GM23338 (cell line): ENCODE measurements at regions not wholly inside any gene's neighbourhood (a gene's known extent, or its start where the extent isn't known, plus 50 kb on each side); places are given as distances from the start of the nearest gene placed in this dataset.

Source experiments
- ATAC-seq: fragments of 200-7000 bp; cut with Tn5 transposase; 3 replicates; pipeline ENCODE4 v1.9.1; 2020
- DNase-seq: peaks from one replicate; pipeline ENCODE4 v3.0.0-alpha.2; 2015; ENCODE audit warnings: low spot score
- H2AFZ ChIP-seq: fragments of 200-600 bp; sonication (generic); 2 replicates; pipeline ENCODE4 v1.8.0; 2016; ENCODE audit warnings: antibody characterized with exemption, mild to moderate bottlenecking, moderate library complexity
- H3F3A ChIP-seq: fragments of 200-600 bp; sonication (generic); replicated peaks from 2 replicates; pipeline ENCODE4 v1.8.0; 2017; ENCODE audit warnings: antibody characterized with exemption, mixed run types, low read depth
- H3K27ac ChIP-seq: fragments of 200-600 bp; sonication (generic); 2 replicates; pipeline ENCODE4 v1.6.1; 2016; ENCODE audit warnings: low read depth
- H3K27me3 ChIP-seq: fragments of 200-600 bp; sonication (generic); 2 replicates; pipeline ENCODE4 v1.8.0; 2016; ENCODE audit warnings: mild to moderate bottlenecking, mixed run types, moderate library complexity; ENCODE audit not compliant: insufficient read depth
- H3K36me3 ChIP-seq: fragments of 200-600 bp; sonication (generic); 2 replicates; pipeline ENCODE4 v1.8.0; 2016; ENCODE audit warnings: mild to moderate bottlenecking; ENCODE audit not compliant: insufficient read depth
- H3K4me1 ChIP-seq: fragments of 200-600 bp; sonication (generic); 2 replicates; pipeline ENCODE4 v1.8.0; 2016; ENCODE audit warnings: mild to moderate bottlenecking, moderate library complexity; ENCODE audit not compliant: insufficient read depth
- H3K4me2 ChIP-seq: fragments of 200-600 bp; sonication (generic); 2 replicates; pipeline ENCODE4 v1.7.1; 2017; ENCODE audit warnings: mixed run types
- H3K4me3 ChIP-seq: fragments of 200-600 bp; sonication (generic); 2 replicates; pipeline ENCODE4 v1.6.1; 2016; ENCODE audit warnings: mixed run types
- H3K79me2 ChIP-seq: fragments of 200-600 bp; sonication (generic); replicated peaks from 2 replicates; pipeline ENCODE4 v1.8.0; 2017; ENCODE audit warnings: mild to moderate bottlenecking; ENCODE audit not compliant: insufficient read depth
- H3K9me2 ChIP-seq: fragments of 200-600 bp; sonication (generic); 2 replicates; pipeline ENCODE4 v1.8.0; 2017; ENCODE audit not compliant: insufficient read depth
- H4K20me1 ChIP-seq: fragments of 200-600 bp; sonication (generic); replicated peaks from 2 replicates; pipeline ENCODE4 v1.8.0; 2017; ENCODE audit warnings: mild to moderate bottlenecking; ENCODE audit not compliant: insufficient read depth
- H3K27ac Mint-ChIP-seq: 2 replicates; pipeline ENCODE4 v1.8.0; 2020; ENCODE audit warnings: inconsistent platforms, mild to moderate bottlenecking, moderate library complexity, mixed read lengths
- H3K27me3 Mint-ChIP-seq: 3 replicates; pipeline ENCODE4 v1.8.0; 2022; ENCODE audit warnings: low read depth, mild to moderate bottlenecking, moderate library complexity, mixed read lengths, inconsistent platforms; ENCODE audit not compliant: insufficient read depth, poor library complexity
- H3K36me3 Mint-ChIP-seq: 3 replicates; pipeline ENCODE4 v1.8.0; 2021; ENCODE audit warnings: low read depth, mild to moderate bottlenecking, inconsistent platforms, moderate library complexity, mixed read lengths
- H3K4me1 Mint-ChIP-seq: 3 replicates; pipeline ENCODE4 v1.8.0; 2020; ENCODE audit warnings: mild to moderate bottlenecking, inconsistent platforms, mixed read lengths
- H3K4me3 Mint-ChIP-seq: 3 replicates; pipeline ENCODE4 v1.8.0; 2021; ENCODE audit warnings: moderate library complexity, mild to moderate bottlenecking, inconsistent platforms, mixed read lengths
- H3K9me3 Mint-ChIP-seq: 3 replicates; pipeline ENCODE4 v1.8.0; 2020; ENCODE audit warnings: moderate library complexity, mild to moderate bottlenecking, inconsistent platforms, mixed read lengths
- CREB1 ChIP-seq: fragments of 250-450 bp; sonication (Bioruptor Pico); IDR thresholded peaks from 2 replicates; pipeline ENCODE4 v1.5.0; 2020; ENCODE audit warnings: low read depth, mild to moderate bottlenecking, moderate library complexity
- ETS1 ChIP-seq: IDR thresholded peaks from 2 replicates; pipeline ENCODE4 v1.6.1; 2016; ENCODE audit warnings: antibody characterized with exemption
- EZH2 ChIP-seq: fragments of 200-600 bp; sonication (generic); IDR thresholded peaks from one replicate; pipeline ENCODE4 v1.8.0; 2017; ENCODE audit warnings: antibody characterized with exemption, mild to moderate bottlenecking, low read depth; ENCODE audit not compliant: unreplicated experiment
- EZH2phosphoT487 ChIP-seq: fragments of 200-600 bp; sonication (generic); IDR thresholded peaks from one replicate; pipeline ENCODE4 v1.8.1; 2018; ENCODE audit warnings: antibody characterized with exemption; ENCODE audit not compliant: unreplicated experiment
- JUNB ChIP-seq: IDR thresholded peaks from one replicate; pipeline ENCODE4 v1.6.1; 2016; ENCODE audit warnings: antibody characterized with exemption; ENCODE audit not compliant: unreplicated experiment
- NANOG ChIP-seq: IDR thresholded peaks from 2 replicates; pipeline ENCODE4 v1.6.1; 2016; ENCODE audit warnings: antibody characterized with exemption, borderline replicate concordance
- POLR2AphosphoS5 ChIP-seq: IDR thresholded peaks from 2 replicates; pipeline ENCODE4 v1.6.1; 2016; ENCODE audit warnings: antibody characterized with exemption, low read depth
- STAT1 ChIP-seq: IDR thresholded peaks from one replicate; pipeline ENCODE4 v1.6.1; 2016; ENCODE audit warnings: antibody characterized with exemption; ENCODE audit not compliant: unreplicated experiment
- ZNF114 ChIP-seq: fragments of 250-450 bp; sonication (Bioruptor Pico); IDR thresholded peaks from 2 replicates; pipeline ENCODE4 v1.5.0; 2020; ENCODE audit warnings: mild to moderate bottlenecking, moderate library complexity
- ZNF331 ChIP-seq: fragments of 250-450 bp; sonication (Bioruptor Pico); IDR thresholded peaks from 2 replicates; pipeline ENCODE4 v1.5.0; 2020; ENCODE audit warnings: low read depth, mild to moderate bottlenecking, moderate library complexity
- ZNF462 ChIP-seq: fragments of 250-450 bp; sonication (Bioruptor Pico); IDR thresholded peaks from 2 replicates; pipeline ENCODE4 v1.5.0; 2020; ENCODE audit warnings: mild to moderate bottlenecking, moderate library complexity
- TF ChIP-seq, protein P1 (sequence below), 2 experiments: fragments of 200-600 bp in 1 of 2; sonication (generic) in 1 of 2; conservative IDR thresholded peaks; 2 replicates each; pipeline versions ENCODE4 v1.5.1 to v1.6.1; 2016 to 2017; ENCODE audit warnings: antibody characterized with exemption in 2 of 2, low read depth in 2 of 2, mild to moderate bottlenecking in 2 of 2, moderate library complexity in 1 of 2

DNA sequence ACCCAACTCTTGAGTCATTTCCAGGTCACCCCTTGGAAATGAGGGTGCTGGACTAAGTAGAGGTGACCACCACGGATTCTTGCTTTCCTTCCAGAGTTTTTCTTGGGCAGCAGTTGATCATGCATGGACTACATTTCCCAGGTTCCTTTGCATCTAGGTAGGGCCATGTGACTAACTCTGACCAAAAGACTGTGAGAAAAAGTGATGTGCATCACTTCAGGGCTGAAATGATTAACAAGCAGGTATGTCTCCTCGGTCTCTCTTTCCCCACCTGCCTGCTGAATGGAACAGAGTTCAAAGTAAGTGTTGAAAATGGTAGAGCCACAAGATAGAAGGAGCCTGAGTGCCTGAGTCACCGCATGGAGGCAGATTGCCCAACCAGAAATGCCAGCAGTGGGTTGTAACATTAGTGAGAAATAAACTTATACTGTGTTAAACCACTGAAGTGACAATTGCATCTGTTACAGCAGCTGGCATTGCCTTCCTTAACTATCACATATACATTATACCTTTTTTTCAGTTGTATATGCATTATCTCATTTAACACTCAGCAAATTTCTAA, 113.5 kb downstream of the MN1 start:
- peaks cover 1% of the 10 kb centered on the region for H3K27me3 Mint-ChIP-seq
- Histone ChIP-seq H3K9me2 (no peaks in the 10 kb centered on the region), H2AFZ (no peak overlapping the region), H3K4me1 (no peaks in the 10 kb centered on the region), H4K20me1 (peaks cover 21% of the 10 kb centered on the region), H3K27ac (no peak overlapping the region), H3F3A (peaks cover 17% of the 10 kb centered on the region; the same call in 1 of the 2 replicates), H3K79me2 (peaks cover 19% of the 10 kb centered on the region), H3K36me3 (peaks cover 5% of the 10 kb centered on the region), H3K4me3 (no peak overlapping the region), H3K4me2 (no peak overlapping the region), H3K27me3 (no peaks in the 10 kb centered on the region)
- H3K9me3 Mint-ChIP-seq = no peaks in the 10 kb centered on the region; the same call in 2 of the 3 replicates
- no peak overlapping the region for H3K4me3 Mint-ChIP-seq
- H3K36me3 Mint-ChIP-seq = peaks cover 50% of the 10 kb centered on the region
- peak; percentile 59 for DNase-seq
- H3K27ac Mint-ChIP-seq = no peak overlapping the region
- no peak for TF ChIP-seq ETS1
- peak; percentile 42; the same call in 2 of the 3 replicates for ATAC-seq
- H3K4me1 Mint-ChIP-seq = peaks cover 6% of the 10 kb centered on the region

DNA sequence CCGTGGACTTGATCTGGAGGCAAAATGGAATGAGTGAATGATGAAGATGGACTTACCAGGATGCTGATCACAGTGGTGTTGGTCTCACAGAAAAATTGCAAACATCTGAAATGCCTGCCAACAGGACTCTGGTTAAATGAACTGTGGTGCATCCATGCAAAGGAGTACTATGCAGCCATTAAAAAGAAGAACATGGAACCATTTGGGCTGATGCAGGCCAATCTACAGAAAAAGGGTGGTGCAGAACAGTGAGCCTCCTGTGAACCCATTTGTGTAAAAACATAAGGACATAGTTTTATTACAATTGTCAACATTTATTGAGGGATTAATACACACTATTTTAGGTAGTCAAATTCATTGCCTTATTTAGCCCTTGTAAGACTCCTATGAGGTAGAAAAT, 111.9 kb downstream of the MN1 start:
- H3K9me3 Mint-ChIP-seq = no peaks in the 10 kb centered on the region; the same call in 2 of the 3 replicates
- H3K4me3 Mint-ChIP-seq = no peak overlapping the region
- Histone ChIP-seq H4K20me1 (peaks cover 27% of the 10 kb centered on the region), H3K27me3 (no peaks in the 10 kb centered on the region), H3K27ac (no peak overlapping the region), H3K4me3 (no peak overlapping the region), H3K4me2 (no peak overlapping the region), H3K9me2 (no peaks in the 10 kb centered on the region), H3K36me3 (peaks cover 8% of the 10 kb centered on the region), H3F3A (peaks cover 17% of the 10 kb centered on the region; the same call in 1 of the 2 replicates), H2AFZ (no peak overlapping the region), H3K4me1 (no peaks in the 10 kb centered on the region), H3K79me2 (peaks cover 20% of the 10 kb centered on the region)
- H3K27ac Mint-ChIP-seq = no peak overlapping the region
- peaks cover 4% of the 10 kb centered on the region for H3K27me3 Mint-ChIP-seq
- ATAC-seq (no peak), DNase-seq (no peak)
- H3K4me1 Mint-ChIP-seq = peaks cover 3% of the 10 kb centered on the region; the same call in 1 of the 3 replicates
- peaks cover 64% of the 10 kb centered on the region for H3K36me3 Mint-ChIP-seq
- no peak for TF ChIP-seq STAT1
- TF ChIP-seq ETS1 = no peak
- TF ChIP-seq, protein P1, sequence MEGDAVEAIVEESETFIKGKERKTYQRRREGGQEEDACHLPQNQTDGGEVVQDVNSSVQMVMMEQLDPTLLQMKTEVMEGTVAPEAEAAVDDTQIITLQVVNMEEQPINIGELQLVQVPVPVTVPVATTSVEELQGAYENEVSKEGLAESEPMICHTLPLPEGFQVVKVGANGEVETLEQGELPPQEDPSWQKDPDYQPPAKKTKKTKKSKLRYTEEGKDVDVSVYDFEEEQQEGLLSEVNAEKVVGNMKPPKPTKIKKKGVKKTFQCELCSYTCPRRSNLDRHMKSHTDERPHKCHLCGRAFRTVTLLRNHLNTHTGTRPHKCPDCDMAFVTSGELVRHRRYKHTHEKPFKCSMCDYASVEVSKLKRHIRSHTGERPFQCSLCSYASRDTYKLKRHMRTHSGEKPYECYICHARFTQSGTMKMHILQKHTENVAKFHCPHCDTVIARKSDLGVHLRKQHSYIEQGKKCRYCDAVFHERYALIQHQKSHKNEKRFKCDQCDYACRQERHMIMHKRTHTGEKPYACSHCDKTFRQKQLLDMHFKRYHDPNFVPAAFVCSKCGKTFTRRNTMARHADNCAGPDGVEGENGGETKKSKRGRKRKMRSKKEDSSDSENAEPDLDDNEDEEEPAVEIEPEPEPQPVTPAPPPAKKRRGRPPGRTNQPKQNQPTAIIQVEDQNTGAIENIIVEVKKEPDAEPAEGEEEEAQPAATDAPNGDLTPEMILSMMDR (conservative IDR thresholded peaks at IDR 0.05; ENCODE audit: low read depth in 2 of 2) = no peak
- TF ChIP-seq CREB1 = no peak
- no peak for TF ChIP-seq ZNF114 (CRISPR knock-in tag)
- no peak for TF ChIP-seq EZH2
- TF ChIP-seq JUNB = no peak
- no peak for TF ChIP-seq ZNF462 (CRISPR knock-in tag)
- TF ChIP-seq NANOG = no peak
- no peak for TF ChIP-seq ZNF331 (CRISPR knock-in tag)
- no peak for TF ChIP-seq POLR2AphosphoS5
- TF ChIP-seq EZH2phosphoT487 = no peak
